ENCODE measurements at regions not wholly inside any gene's neighbourhood (a gene's known extent, or its start where the extent isn't known, plus 50 kb on each side); places are given as distances from the start of the nearest gene placed in this dataset.

- TF ChIP-seq CTCF (optimal IDR thresholded peaks at IDR 0.05 in 1 of 3, IDR thresholded peaks at IDR 0.05 in 1 of 3, conservative IDR thresholded peaks at IDR 0.05 in 1 of 3; ENCODE audit: extremely low read depth in 1 of 3, insufficient read depth in 2 of 3, low read length in 3 of 3) (no peak), EZH2 (IDR thresholded peaks at IDR 0.05; ENCODE audit: low read length) (no peak)
Observed at GRCh38 chr10:55966101-55966500, 395.0 kb downstream of the ZWINT start.
